Transverse colon (tissue), 4 donors: ENCODE measurements at regions not wholly inside any gene's neighbourhood (a gene's known extent, or its start where the extent isn't known, plus 50 kb on each side); places are given as distances from the start of the nearest gene placed in this dataset.

Experiments used
- DNase-seq: peaks from one replicate; pipeline ENCODE4 v3.0.0-alpha.2; 2019
- H3K27ac ChIP-seq, 4 donors: fragments of 200-600 bp; sonication (generic); 2 replicates each; pipeline ENCODE4 v1.5.1; 2016 to 2018; ENCODE audit warnings: inconsistent platforms in 4 of 4
- H3K27me3 ChIP-seq: fragments of 200-600 bp; sonication (generic); 2 replicates; pipeline ENCODE4 v1.5.1; 2017; ENCODE audit warnings: inconsistent platforms
- H3K36me3 ChIP-seq, 4 donors: fragments of 200-600 bp; sonication (generic); 2 replicates each; pipeline ENCODE4 v1.5.1; 2017 to 2019; ENCODE audit warnings: inconsistent platforms in 4 of 4
- H3K4me1 ChIP-seq, 4 donors: fragments of 200-600 bp; sonication (generic); 2 replicates each; pipeline ENCODE4 v1.5.1; 2017 to 2020; ENCODE audit warnings: inconsistent platforms in 4 of 4
- H3K4me3 ChIP-seq, 4 donors: fragments of 200-600 bp; sonication (generic); 1 replicate in 1 of 4; 2 replicates in 3 of 4; pipeline versions ENCODE4 v1.5.1 to v1.6.1; 2017 to 2019; ENCODE audit warnings: inconsistent platforms in 4 of 4
- H3K9me3 ChIP-seq, 2 donors: fragments of 200-600 bp; sonication (generic); 2 replicates each; pipeline ENCODE4 v1.5.1; 2017 to 2019; ENCODE audit warnings: inconsistent platforms in 2 of 2
- EP300 ChIP-seq: sonication (generic); formaldehyde crosslinking; IDR thresholded peaks from one replicate; pipeline ENCODE4 v1.6.1; 2017; ENCODE audit warnings: antibody characterized with exemption, low read depth
- POLR2A ChIP-seq: fragments of 450-650 bp; IDR thresholded peaks from one replicate; pipeline ENCODE4 v1.6.1; 2016; ENCODE audit warnings: antibody characterized with exemption, mild to moderate bottlenecking, moderate library complexity
- POLR2AphosphoS5 ChIP-seq, 3 donors: sonication (generic); formaldehyde crosslinking; IDR thresholded peaks; one replicate each; pipeline ENCODE4 v1.6.1; 2016; ENCODE audit warnings: antibody characterized with exemption in 3 of 3
- WGBS, 2 donors: methylation state at CpG; one replicate each; pipeline ENCODE4 v1.1.5; 2018; ENCODE audit warnings: low coverage in 1 of 2; 5-methylcytosine and 5-hydroxymethylcytosine counted together
- in situ Hi-C, 4 donors: fragments of 200-750 bp; cut with MboI; loops; one replicate each; pipeline versions ENCODE4 v1.15.0 to v1.15.1; 2017; ENCODE audit warnings: low sequenced_read_pairs in 3 of 4, low pct_ligation_motif_present in 1 of 4, low pct_unique_long_range_greater_than_20kb in 1 of 4
- intact Hi-C: fragments of 100-400 bp; cut with DNase I; formaldehyde crosslinking; loops from one replicate; pipeline ENCODE4 v1.15.1; 2023; ENCODE audit warnings: low total_unique reads
- TF ChIP-seq, protein P1 (sequence below), 5 experiments: fragments of 200-600 bp in 3 of 5; fragments of 450-650 bp in 2 of 5; sonication (generic) in 3 of 5; IDR thresholded peaks; 1 replicate in 2 of 5; 2 replicates in 3 of 5; pipeline ENCODE4 v1.5.1; 2016 to 2017; ENCODE audit warnings: antibody characterized with exemption in 5 of 5, inconsistent platforms in 3 of 5, mild to moderate bottlenecking in 2 of 5, moderate library complexity in 1 of 5

DNA sequence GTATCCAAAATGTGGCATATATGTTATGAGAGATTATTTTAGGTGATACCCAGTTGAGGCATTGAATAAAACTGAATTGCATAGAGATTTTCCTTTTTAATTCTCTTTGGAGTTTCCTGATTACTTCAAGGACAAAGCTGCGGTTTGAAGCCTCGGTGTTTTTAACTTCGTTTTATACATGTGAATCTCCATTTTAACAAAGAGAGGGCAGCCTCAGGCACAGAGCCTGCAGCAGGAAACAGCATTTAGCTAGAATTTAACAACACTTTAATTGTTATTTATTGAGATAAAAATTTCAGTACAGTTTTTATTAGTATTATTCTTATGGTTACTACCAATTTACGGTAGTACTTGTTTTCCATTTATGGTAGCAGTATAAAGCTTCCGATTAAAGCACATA lies 114.0 kb downstream of the KIF4B start:
- TF ChIP-seq EP300 (no peak), POLR2AphosphoS5 (IDR thresholded peaks at IDR 0.05) (no peak), POLR2A (no peak)
- WGBS, 2 donors: 83 to 95% methylated on average over 5 of the region's 5 CpGs
- no peak for DNase-seq
- intact Hi-C loops (no loop called here), in situ Hi-C loops (no loop called here)
- H3K36me3 ChIP-seq: no peaks in the 10 kb centered on the region
- no peaks in the 10 kb centered on the region for H3K27me3 ChIP-seq
- H3K27ac ChIP-seq: no peak overlapping the region
- no peaks in the 10 kb centered on the region for H3K9me3 ChIP-seq
- no peak overlapping the region for H3K4me3 ChIP-seq
- H3K4me1 ChIP-seq: no peaks in the 10 kb centered on the region

DNA sequence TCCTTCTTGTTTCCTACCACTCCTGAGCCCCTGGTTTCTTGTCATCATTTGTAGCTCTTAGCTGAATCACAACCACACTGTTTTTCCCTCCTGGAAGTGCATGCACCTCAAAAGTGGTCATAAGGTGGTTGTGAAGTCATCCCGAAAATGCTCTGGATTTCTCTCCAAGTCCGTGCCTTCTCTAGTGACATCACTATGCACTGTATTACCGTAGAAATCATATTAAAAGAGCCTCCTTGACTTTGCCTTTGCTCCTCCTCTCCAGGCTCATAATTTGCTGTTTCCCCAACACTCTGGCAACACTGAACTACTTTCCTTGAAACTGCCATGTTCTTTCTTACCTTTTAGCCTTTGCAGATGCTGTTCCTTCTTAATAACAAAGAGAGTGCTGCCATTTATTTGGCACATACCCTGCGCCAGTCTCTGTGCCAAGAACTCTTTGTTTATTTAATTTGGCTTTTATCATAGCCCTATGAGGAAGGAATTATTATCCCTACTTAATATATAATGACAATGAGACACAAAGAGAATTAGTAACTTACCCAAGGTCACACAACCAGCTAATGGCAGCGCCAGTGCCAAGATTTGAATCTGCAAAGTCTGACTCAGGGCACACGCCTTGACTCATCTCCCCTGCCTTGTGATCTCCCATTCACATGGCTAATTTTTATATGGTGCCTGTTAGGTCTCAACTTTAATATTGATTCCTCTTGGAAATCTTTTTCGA lies 115.4 kb downstream of the KIF4B start:
- TF ChIP-seq, protein P1, sequence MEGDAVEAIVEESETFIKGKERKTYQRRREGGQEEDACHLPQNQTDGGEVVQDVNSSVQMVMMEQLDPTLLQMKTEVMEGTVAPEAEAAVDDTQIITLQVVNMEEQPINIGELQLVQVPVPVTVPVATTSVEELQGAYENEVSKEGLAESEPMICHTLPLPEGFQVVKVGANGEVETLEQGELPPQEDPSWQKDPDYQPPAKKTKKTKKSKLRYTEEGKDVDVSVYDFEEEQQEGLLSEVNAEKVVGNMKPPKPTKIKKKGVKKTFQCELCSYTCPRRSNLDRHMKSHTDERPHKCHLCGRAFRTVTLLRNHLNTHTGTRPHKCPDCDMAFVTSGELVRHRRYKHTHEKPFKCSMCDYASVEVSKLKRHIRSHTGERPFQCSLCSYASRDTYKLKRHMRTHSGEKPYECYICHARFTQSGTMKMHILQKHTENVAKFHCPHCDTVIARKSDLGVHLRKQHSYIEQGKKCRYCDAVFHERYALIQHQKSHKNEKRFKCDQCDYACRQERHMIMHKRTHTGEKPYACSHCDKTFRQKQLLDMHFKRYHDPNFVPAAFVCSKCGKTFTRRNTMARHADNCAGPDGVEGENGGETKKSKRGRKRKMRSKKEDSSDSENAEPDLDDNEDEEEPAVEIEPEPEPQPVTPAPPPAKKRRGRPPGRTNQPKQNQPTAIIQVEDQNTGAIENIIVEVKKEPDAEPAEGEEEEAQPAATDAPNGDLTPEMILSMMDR (IDR thresholded peaks at IDR 0.05): no peak
- TF ChIP-seq POLR2A (no peak), EP300 (no peak), POLR2AphosphoS5 (IDR thresholded peaks at IDR 0.05) (no peak)
- no peaks in the 10 kb centered on the region for H3K36me3 ChIP-seq
- no peaks in the 10 kb centered on the region for H3K9me3 ChIP-seq
- DNase-seq: no peak
- no peaks in the 10 kb centered on the region for H3K27me3 ChIP-seq
- WGBS, 2 donors: 60 to 76% methylated on average over 6 to 7 of the region's 7 CpGs
- H3K4me3 ChIP-seq: no peak overlapping the region
- intact Hi-C loops (no loop called here), in situ Hi-C loops (no loop called here)
- no peak overlapping the region for H3K27ac ChIP-seq
- H3K4me1 ChIP-seq: no peaks in the 10 kb centered on the region

DNA sequence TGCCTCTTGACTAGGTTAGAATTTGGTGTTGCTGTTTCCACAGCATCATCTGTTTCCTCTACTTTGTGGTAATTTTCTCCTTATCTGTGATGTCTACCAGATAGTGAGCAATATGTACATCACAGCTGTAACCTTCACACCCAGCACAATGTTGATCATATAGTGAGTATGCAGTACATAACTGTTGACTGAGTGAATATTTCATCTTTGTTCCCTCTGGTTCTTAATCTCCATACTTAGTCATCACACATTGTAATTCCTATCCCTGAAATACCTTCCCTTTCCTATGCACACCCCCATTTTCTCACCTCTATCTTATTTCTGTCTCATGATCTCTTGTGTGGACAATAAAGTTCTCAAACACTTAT lies 115.9 kb downstream of the KIF4B start:
- TF ChIP-seq POLR2A (no peak), EP300 (no peak), POLR2AphosphoS5 (IDR thresholded peaks at IDR 0.05) (no peak)
- TF ChIP-seq, protein P1 (IDR thresholded peaks at IDR 0.05): no peak
- no peaks in the 10 kb centered on the region for H3K27me3 ChIP-seq
- no peaks in the 10 kb centered on the region for H3K9me3 ChIP-seq
- in situ Hi-C loops: no loop called here
- H3K27ac ChIP-seq: no peak overlapping the region
- H3K4me1 ChIP-seq: no peaks in the 10 kb centered on the region
- no peaks in the 10 kb centered on the region for H3K36me3 ChIP-seq
- intact Hi-C loops: no loop called here
- H3K4me3 ChIP-seq: no peak overlapping the region
- DNase-seq: no peak

DNA sequence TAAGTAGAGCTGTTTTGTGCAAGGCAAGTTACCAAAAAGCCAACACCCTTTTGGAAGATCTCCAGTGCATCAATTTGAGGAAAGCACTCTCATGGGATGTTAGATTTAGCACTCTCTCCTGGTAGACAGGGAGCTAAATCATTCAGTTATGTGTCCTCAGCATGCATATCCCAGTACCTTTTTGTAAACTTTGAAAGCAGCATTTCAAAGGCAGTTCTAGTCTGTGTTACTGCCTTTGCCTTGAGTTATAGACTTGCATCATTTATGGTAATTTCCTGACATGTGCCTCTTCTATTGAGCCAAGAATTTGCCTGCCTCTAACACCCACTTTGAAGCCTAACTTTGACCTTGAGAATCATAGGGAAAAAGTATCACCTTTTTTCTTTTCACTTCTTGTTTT lies 120.6 kb downstream of the KIF4B start:
- in situ Hi-C loops: no loop called here
- no peaks in the 10 kb centered on the region for H3K36me3 ChIP-seq
- DNase-seq: no peak
- no peak overlapping the region for H3K27ac ChIP-seq
- intact Hi-C loops: no loop called here
- no peaks in the 10 kb centered on the region for H3K9me3 ChIP-seq
- H3K4me3 ChIP-seq: no peak overlapping the region
- peaks cover 6% of the 10 kb centered on the region for H3K27me3 ChIP-seq
- H3K4me1 ChIP-seq: no peaks in the 10 kb centered on the region
- no peak for TF ChIP-seq POLR2A

DNA sequence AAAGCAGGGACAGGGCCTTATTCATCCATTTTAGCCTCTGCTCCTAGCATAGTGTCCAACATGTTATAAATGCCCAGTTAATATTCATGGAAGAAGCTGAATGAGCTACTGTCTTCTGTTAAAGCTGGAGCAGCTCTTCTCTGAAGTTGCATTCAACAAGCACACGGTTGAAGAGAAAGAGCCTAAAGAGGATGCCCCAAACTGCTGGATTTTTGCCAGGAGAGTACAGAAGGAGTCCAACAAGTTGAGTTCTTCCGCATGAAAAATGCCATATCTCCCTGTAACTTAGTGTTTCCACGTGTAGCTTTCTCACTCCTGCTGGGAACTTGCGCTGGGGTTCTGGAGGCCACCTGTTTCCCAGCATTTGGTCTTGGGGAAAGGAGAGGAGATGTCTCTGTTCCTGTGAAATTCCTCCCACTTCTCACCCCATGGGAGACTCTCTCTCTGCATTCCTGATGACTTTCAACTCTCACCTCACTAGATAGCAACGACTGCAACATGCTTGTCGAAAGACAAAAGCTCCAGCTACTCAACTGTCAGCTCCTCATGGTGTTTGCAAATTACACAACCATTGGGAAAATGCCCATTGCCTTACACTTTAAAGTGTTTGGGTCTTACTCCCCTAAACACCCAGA lies 122.8 kb downstream of the KIF4B start:
- Histone ChIP-seq H3K9me3 (no peaks in the 10 kb centered on the region), H3K27ac (no peak overlapping the region), H3K4me3 (no peak overlapping the region), H3K36me3 (no peaks in the 10 kb centered on the region), H3K27me3 (peaks cover 6% of the 10 kb centered on the region), H3K4me1 (no peaks in the 10 kb centered on the region)
- intact Hi-C loops (no loop called here), in situ Hi-C loops (no loop called here)
- TF ChIP-seq, protein P1 (IDR thresholded peaks at IDR 0.05): no peak
- TF ChIP-seq EP300: no peak
- TF ChIP-seq POLR2A: no peak
- no peak for TF ChIP-seq POLR2AphosphoS5 (IDR thresholded peaks at IDR 0.05)
- WGBS, 2 donors: 40 to 47% methylated on average over 6 of the region's 6 CpGs
- no peak for DNase-seq
